GM12865 (cell line): ENCODE measurements at regions not wholly inside any gene's neighbourhood (a gene's known extent, or its start where the extent isn't known, plus 50 kb on each side); places are given as distances from the start of the nearest gene placed in this dataset.
A peak's percentile ranks its signal among the peaks of the same experiment; 100 is the strongest.

Experiments
- DNase-seq: peaks from one replicate; pipeline ENCODE4 v3.0.0; 2010; ENCODE audit warnings: low read depth
- H3K4me3 ChIP-seq: 2 replicates; pipeline ENCODE4 v1.5.1; 2011; ENCODE audit warnings: mild to moderate bottlenecking, low read depth, low read length, control low read depth
- TF ChIP-seq, protein P1 (sequence below): IDR thresholded peaks from 2 replicates; pipeline ENCODE4 v1.5.1; 2011; ENCODE audit warnings: low read length, control low read depth, low read depth, inconsistent platforms; ENCODE audit not compliant: insufficient read depth; ENCODE audit errors: missing control alignments

DNA sequence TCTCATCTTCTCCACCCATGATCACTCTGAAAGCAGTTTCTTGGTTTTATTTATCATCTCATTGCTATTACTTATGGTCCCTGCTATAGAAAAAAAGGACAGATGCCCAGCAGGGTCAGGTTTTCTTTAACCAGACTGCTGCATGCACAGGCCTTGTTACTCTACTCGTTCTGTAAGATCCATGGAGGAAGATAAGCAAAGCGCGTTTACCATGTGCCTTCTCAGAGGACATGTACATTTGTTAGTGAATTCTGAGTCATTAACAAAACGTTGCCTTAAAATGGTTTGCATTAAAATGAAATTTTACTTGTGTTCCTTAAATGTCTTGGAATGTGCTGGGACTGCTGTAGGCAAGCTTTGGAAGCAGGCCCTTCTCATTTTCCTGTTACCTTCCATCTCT is 657.3 kb upstream of the KCNMB2 start:
- TF ChIP-seq, protein P1, sequence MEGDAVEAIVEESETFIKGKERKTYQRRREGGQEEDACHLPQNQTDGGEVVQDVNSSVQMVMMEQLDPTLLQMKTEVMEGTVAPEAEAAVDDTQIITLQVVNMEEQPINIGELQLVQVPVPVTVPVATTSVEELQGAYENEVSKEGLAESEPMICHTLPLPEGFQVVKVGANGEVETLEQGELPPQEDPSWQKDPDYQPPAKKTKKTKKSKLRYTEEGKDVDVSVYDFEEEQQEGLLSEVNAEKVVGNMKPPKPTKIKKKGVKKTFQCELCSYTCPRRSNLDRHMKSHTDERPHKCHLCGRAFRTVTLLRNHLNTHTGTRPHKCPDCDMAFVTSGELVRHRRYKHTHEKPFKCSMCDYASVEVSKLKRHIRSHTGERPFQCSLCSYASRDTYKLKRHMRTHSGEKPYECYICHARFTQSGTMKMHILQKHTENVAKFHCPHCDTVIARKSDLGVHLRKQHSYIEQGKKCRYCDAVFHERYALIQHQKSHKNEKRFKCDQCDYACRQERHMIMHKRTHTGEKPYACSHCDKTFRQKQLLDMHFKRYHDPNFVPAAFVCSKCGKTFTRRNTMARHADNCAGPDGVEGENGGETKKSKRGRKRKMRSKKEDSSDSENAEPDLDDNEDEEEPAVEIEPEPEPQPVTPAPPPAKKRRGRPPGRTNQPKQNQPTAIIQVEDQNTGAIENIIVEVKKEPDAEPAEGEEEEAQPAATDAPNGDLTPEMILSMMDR = no peak
- H3K4me3 ChIP-seq = no peak overlapping the region
- no peak for DNase-seq

DNA sequence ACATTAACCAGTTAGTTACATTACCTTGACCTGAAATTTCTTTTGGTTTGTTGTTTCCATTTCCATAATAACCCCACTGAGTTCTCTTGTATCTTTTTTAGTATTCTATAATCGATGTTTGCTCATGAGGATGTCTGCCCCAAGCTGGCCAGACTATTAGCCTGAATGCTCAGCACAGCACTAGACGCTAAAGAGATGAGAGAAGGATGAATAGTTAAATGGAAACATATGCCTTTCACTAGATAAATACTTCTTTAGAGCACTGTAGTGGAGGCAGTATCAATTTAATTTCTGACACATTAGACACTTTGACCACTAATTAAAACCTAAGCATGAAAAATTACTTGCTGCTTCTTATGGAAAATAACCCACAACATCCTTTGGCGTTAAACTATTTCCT is 654.9 kb upstream of the KCNMB2 start:
- H3K4me3 ChIP-seq = no peak overlapping the region
- DNase-seq = no peak
- TF ChIP-seq, protein P1 = no peak

DNA sequence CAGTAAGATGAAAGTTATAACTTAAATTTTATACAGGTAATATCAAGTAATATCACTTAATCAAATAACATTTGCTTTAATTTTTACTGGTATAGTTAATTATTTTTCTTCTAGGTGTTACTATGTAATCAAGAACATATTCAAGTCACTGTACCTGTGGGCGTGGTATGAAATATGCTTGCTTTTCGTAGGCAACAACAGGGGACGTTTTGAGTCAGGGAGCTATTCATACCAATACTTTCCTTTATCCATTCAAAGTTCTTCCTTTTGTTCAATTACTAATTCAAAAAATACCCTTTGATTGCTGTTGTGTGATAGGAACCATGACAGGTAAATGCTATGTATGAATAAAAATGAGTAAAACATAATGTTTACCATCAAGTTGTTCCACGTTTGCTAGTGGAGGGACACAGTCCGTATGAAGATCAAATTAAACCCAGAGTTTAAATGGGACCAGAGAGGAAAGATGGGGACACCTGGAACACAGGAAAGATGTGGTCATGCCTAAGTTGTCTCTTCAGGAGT is 654.0 kb upstream of the KCNMB2 start:
- TF ChIP-seq, protein P1 = no peak
- peak; percentile 11 for DNase-seq
- no peak overlapping the region for H3K4me3 ChIP-seq

- no peak for DNase-seq
- no peak overlapping the region for H3K4me3 ChIP-seq
- TF ChIP-seq, protein P1 = no peak
Measured at GRCh38 chr3:177883091-177883490, 653.1 kb upstream of the KCNMB2 start.

DNA sequence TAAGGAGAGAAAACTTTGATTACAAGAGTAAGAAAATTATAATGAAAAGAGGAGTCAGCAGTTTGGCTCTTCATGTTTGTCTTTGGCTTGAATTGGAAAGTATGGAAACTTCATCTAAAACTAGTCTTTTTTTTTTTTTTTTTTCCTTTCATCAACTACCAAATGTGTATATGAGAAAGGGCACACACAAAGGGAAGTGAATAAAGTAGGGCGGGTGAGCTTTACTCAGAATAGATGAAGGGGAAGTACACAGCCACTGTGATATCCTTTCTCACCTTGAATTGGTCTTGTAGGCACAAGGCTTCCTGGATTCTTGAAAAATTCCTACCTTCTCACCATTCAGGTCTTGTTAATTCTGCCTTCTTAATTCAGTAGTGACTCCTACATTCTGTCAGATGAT is 652.3 kb upstream of the KCNMB2 start:
- peak; percentile 39 for DNase-seq
- TF ChIP-seq, protein P1 = no peak
- no peak overlapping the region for H3K4me3 ChIP-seq

DNA sequence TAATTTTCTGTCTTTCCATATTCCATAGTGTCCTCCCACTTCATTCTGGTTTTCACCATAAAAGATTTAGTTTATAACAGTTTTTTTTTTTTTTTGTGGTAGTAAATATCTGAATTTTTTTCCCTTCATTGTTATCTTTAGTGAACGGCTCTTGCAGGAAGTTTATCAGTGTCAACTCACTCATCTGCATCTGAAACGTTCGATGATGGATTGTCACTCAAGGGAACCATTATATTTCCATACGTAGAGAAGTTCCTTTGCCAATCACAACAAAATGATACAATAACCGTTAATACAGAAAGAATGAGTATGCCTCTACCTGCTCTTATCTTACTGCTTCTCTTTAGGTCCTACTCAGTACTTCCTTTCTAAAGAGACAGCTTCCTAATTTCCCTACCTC is 651.2 kb upstream of the KCNMB2 start:
- no peak overlapping the region for H3K4me3 ChIP-seq
- TF ChIP-seq, protein P1 = no peak
- DNase-seq = no peak

DNA sequence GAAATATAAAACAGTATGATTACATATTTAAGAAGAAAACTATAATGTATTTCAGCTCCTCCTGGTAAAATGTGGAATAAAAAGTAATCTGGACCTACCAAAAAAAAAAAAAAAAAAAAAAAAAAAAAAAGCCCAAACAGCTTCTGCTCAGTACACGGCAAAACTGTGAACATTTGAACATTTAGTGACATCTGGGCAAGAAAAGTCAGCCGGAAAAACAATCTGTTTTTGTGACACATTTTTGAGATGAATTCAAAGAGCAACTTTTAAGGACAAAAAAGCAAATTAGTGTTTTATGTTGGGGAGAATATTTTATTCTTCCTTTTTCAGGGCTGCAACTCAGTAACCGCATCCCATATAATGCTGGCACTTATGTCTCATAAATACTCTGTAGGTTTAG is 649.7 kb upstream of the KCNMB2 start:
- no peak overlapping the region for H3K4me3 ChIP-seq
- TF ChIP-seq, protein P1 = no peak
- DNase-seq = no peak
